Karpas-422 (cell line): ENCODE measurements at regions not wholly inside any gene's neighbourhood (a gene's known extent, or its start where the extent isn't known, plus 50 kb on each side); places are given as distances from the start of the nearest gene placed in this dataset.
"Not testable (repeated sequence)": the region's sequence is repeated elsewhere in the genome, so short reads cannot be mapped to it uniquely, and the experiment has no call there.

Source experiments
- DNase-seq: peaks from one replicate; pipeline ENCODE4 v3.0.0-alpha.2; 2015
- H2AFZ ChIP-seq: fragments of 200-600 bp; sonication (generic); 2 replicates; pipeline ENCODE4 v1.6.1; 2014; ENCODE audit warnings: antibody characterized with exemption, low read length, mixed read lengths
- H3K27ac ChIP-seq: fragments of 200-600 bp; sonication (generic); 2 replicates; pipeline ENCODE4 v1.5.1; 2014; ENCODE audit warnings: mild to moderate bottlenecking, low read length, moderate library complexity
- H3K27me3 ChIP-seq: fragments of 200-600 bp; sonication (generic); 2 replicates; pipeline ENCODE4 v1.6.1; 2014; ENCODE audit warnings: low read length, mixed read lengths
- H3K36me3 ChIP-seq: fragments of 200-600 bp; sonication (generic); 2 replicates; pipeline ENCODE4 v1.6.1; 2014; ENCODE audit warnings: low read length, mixed read lengths; ENCODE audit not compliant: insufficient read depth
- H3K4me1 ChIP-seq: fragments of 200-600 bp; sonication (generic); 2 replicates; pipeline ENCODE4 v1.6.1; 2014; ENCODE audit warnings: mild to moderate bottlenecking, low read length, mixed read lengths
- H3K4me2 ChIP-seq: fragments of 200-600 bp; sonication (generic); 2 replicates; pipeline ENCODE4 v1.6.1; 2014; ENCODE audit warnings: low read length, low read depth, mild to moderate bottlenecking; ENCODE audit not compliant: poor library complexity, severe bottlenecking
- H3K4me3 ChIP-seq: fragments of 200-600 bp; sonication (generic); 2 replicates; pipeline ENCODE4 v1.5.1; 2014; ENCODE audit warnings: mild to moderate bottlenecking, antibody characterized with exemption, low read length, mixed read lengths
- H3K79me2 ChIP-seq: fragments of 200-600 bp; sonication (generic); 2 replicates; pipeline ENCODE4 v1.6.1; 2014; ENCODE audit warnings: mild to moderate bottlenecking, low read length, mixed read lengths
- H3K9ac ChIP-seq: fragments of 200-600 bp; sonication (generic); 2 replicates; pipeline ENCODE4 v1.6.0; 2014; ENCODE audit warnings: low read length
- H3K9me2 ChIP-seq: fragments of 200-600 bp; sonication (generic), shearing (Covaris generic); replicated peaks from 2 replicates; pipeline ENCODE4 v1.6.0; 2014; ENCODE audit warnings: mild to moderate bottlenecking, low read length, moderate library complexity; ENCODE audit not compliant: insufficient read depth
- H3K9me3 ChIP-seq: fragments of 300-700, 200-600 bp; sonication (generic); 2 replicates; pipeline ENCODE4 v1.6.1; 2014; ENCODE audit warnings: low read length, mixed read lengths
- H4K20me1 ChIP-seq: fragments of 200-600 bp; sonication (generic); 2 replicates; pipeline ENCODE4 v1.6.1; 2014; ENCODE audit warnings: mild to moderate bottlenecking, antibody characterized with exemption, low read length, low read depth; ENCODE audit not compliant: insufficient read depth

DNA sequence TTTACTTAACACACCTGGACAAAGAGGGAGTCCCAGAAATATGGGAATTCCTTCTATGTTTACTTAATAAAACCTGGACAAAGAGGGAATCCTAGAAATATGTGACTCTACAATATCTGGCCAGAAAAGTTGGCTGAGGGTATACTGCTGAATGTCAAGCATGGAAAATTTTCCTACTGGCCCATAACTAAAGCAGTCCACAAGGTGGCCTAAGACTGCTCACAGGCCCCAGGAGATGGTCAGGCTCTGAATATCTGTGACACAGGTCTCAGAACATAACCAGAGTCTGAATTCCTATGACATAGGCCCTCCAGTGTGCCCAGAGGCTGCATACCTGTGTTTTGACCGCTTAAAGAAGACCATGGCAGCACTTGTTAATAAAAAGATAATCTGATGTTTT lies 578.2 kb upstream of the NRSN1 start:
- H3K4me3 ChIP-seq, result no peak overlapping the region

DNA sequence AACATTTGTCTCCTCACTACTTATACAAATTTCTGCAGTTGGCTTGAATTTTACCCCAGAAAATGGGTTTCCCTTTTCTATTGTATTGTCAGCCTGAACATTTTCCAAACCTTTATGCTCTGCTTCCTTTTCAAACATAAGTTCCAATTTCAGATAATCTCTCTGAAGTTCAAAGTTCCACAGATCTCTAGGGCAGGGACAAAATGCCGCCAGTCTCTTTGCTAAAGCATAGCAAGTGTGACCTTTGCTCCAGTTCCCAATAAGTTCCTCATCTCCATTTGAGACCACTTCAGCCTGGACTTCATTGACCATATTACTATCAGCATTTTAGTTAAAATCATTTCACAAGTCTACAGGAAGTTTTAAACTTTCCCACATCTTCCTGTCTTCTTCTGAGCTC lies 571.1 kb upstream of the NRSN1 start:
- H2AFZ ChIP-seq, H3K9me3 ChIP-seq, H3K4me3 ChIP-seq, H3K27me3 ChIP-seq, H3K79me2 ChIP-seq, H3K36me3 ChIP-seq, H3K4me2 ChIP-seq, H3K4me1 ChIP-seq, H3K27ac ChIP-seq, H3K9ac ChIP-seq, H3K9me2 ChIP-seq, DNase-seq, H4K20me1 ChIP-seq: not testable (repeated sequence)

More for the DNA sequence above, 578.2 kb upstream of the NRSN1 start:
- Histone ChIP-seq H3K79me2 (no peaks in the 10 kb centered on the region), H3K36me3 (no peaks in the 10 kb centered on the region), H3K9me3 (peaks cover 3% of the 10 kb centered on the region; the same call in 1 of the 2 replicates), H3K9ac (no peak overlapping the region), H3K4me2 (no peak overlapping the region), H3K27ac (no peak overlapping the region), H2AFZ (no peak overlapping the region), H4K20me1 (no peaks in the 10 kb centered on the region), H3K4me1 (no peaks in the 10 kb centered on the region), H3K27me3 (no peaks in the 10 kb centered on the region), H3K9me2 (no peaks in the 10 kb centered on the region)
- DNase-seq, result no peak

DNA sequence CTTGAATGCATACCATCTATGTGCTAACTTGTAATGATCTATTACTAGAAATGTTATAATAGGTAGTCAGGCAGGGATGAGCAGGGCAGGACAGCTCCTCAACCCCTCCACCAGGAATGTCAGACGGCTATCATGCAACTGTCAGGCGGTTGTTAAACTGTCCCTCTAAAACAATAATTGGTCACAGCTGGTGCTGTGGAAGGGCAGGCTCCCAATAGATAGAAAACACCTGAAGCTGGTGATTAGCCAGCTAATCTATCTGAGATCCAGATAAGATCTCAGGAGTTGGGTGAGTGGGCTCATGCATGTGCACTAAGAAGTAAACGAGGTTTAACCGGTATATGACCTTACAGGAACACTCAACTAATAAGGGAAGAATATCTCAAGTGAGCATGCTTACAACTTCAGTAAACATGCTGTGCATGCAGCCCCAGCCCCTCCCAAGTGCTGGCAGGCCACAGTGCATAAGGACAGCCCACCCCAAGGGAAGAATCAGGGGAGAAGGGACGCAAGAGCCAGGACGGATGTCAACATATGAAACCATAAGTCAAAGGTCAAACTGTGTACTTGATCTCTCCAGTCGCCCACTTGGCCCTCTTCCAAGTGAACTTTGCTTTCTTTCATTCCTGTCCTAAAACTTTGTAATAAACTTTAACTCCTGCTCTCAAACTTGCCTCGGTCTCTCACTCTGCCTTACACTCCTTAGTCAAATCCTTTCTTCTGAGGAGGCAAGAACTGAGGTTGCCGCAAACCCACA lies 566.2 kb upstream of the NRSN1 start:
- H3K4me3 ChIP-seq, result no peak overlapping the region
- no peaks in the 10 kb centered on the region for H3K9me2 ChIP-seq
- H3K27me3 ChIP-seq, result no peaks in the 10 kb centered on the region
- peaks cover 4% of the 10 kb centered on the region; the same call in 1 of the 2 replicates for H3K9me3 ChIP-seq
- H3K79me2 ChIP-seq, result no peaks in the 10 kb centered on the region
- H3K36me3 ChIP-seq, result no peaks in the 10 kb centered on the region
- no peak overlapping the region for H3K4me2 ChIP-seq
- H2AFZ ChIP-seq, result no peak overlapping the region
- no peak overlapping the region for H3K27ac ChIP-seq
- no peak overlapping the region for H3K9ac ChIP-seq
- DNase-seq, result no peak
- no peaks in the 10 kb centered on the region for H4K20me1 ChIP-seq
- H3K4me1 ChIP-seq, result no peaks in the 10 kb centered on the region

DNA sequence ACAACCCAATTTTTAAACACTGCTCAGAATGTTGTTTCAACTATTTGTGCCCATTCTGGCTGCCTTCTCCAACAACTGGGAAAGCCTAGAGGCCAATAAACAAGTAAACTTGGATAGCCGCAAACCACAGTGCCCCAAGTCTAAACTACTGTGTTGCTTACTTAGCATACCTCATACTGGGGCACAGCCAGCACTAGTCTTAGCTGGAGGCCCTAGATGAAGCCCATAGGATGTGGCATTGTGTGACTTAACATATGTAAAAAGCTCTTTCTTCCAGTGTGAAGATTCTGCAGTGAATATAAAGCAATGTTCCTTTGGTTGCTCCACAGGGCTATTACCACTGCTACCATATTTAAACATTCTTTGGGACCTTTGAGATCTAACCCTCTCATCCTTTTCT lies 564.3 kb upstream of the NRSN1 start:
- Histone ChIP-seq H2AFZ (no peak overlapping the region), H3K27ac (no peak overlapping the region), H3K27me3 (no peaks in the 10 kb centered on the region), H3K9me2 (no peaks in the 10 kb centered on the region), H4K20me1 (no peaks in the 10 kb centered on the region), H3K79me2 (no peaks in the 10 kb centered on the region), H3K36me3 (no peaks in the 10 kb centered on the region), H3K4me2 (no peak overlapping the region), H3K9ac (no peak overlapping the region), H3K4me3 (no peak overlapping the region), H3K9me3 (peaks cover 4% of the 10 kb centered on the region; the same call in 1 of the 2 replicates), H3K4me1 (no peaks in the 10 kb centered on the region)
- no peak for DNase-seq

DNA sequence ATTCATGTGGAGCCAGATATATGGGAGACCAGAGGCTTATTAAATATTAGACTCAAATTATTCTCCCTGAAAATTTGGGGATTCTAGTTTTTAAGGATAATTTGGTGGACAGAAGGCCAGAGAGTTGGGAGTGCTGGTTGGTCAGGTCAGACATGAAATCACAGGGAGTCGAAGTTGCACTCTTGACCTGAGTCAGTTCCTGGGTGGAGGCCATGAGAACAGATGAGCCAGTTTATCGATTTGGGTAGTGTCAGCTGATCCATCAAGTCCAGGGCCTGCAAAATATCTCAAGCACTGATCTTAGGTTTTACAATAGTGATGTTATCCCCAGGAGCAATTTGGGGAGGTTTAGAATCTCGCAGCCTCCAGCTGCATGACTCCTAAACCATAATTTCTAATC lies 563.5 kb upstream of the NRSN1 start:
- DNase-seq, result no peak
- Histone ChIP-seq H3K27me3 (no peaks in the 10 kb centered on the region), H3K9me3 (peaks cover 4% of the 10 kb centered on the region; the same call in 1 of the 2 replicates), H3K36me3 (no peaks in the 10 kb centered on the region), H2AFZ (no peak overlapping the region), H3K4me2 (no peak overlapping the region), H3K79me2 (no peaks in the 10 kb centered on the region), H3K9ac (no peak overlapping the region), H3K9me2 (0 out of 2 replicates have a peak, but pooled peaks cover 2% of the 10 kb centered on the region), H3K4me3 (no peak overlapping the region), H3K27ac (no peak overlapping the region), H3K4me1 (no peaks in the 10 kb centered on the region), H4K20me1 (no peaks in the 10 kb centered on the region)

DNA sequence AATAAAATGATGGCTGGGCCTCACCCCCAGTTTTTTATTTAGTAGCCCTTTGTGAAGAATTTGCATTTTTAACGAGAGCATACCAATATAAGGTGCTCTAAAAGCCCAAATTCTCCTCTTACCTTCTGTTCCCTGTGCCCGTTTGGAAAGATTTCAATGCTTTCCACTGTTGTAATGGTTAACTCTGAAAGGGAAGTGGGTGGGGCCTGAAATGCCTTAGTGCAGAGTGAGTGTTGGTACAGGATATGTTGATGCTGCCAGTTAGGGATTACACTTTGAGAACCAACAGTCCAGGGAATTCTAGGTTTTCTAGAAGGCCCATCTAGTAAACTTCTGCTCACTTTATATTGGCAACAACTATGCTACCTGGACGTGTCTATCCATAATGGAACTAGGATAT lies 562.7 kb upstream of the NRSN1 start:
- 0 out of 2 replicates have a peak, but pooled peaks cover 3% of the 10 kb centered on the region for H3K9me2 ChIP-seq
- no peaks in the 10 kb centered on the region for H3K79me2 ChIP-seq
- no peaks in the 10 kb centered on the region for H3K27me3 ChIP-seq
- no peaks in the 10 kb centered on the region for H3K36me3 ChIP-seq
- no peaks in the 10 kb centered on the region for H4K20me1 ChIP-seq
- H3K4me3 ChIP-seq, result no peak overlapping the region
- H3K4me1 ChIP-seq, result no peaks in the 10 kb centered on the region
- DNase-seq, result no peak
- H3K4me2 ChIP-seq, result no peak overlapping the region
- H2AFZ ChIP-seq, result no peak overlapping the region
- peaks cover 4% of the 10 kb centered on the region; the same call in 1 of the 2 replicates for H3K9me3 ChIP-seq
- no peak overlapping the region for H3K9ac ChIP-seq
- no peak overlapping the region for H3K27ac ChIP-seq

DNA sequence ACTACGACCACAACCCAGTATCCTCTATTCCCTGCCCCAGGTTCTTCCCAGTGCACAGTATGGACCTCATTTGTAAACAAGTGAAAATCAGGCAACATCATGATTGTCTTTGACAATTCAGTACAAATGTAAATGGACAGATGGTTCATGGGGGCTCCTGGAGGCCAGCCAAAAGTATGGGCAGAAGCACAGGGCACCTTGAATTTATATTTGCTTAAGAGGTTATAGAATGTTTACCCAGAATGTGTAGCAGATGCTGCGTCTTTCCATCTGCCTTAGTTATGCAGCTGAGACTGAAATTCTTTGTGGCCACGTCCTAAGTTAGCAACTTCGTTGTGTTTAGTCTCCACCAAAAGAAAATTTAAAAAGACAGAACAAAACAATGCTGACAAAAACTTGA lies 559.6 kb upstream of the NRSN1 start:
- no peaks in the 10 kb centered on the region for H3K27me3 ChIP-seq
- no peaks in the 10 kb centered on the region for H3K79me2 ChIP-seq
- no peak overlapping the region for H3K9ac ChIP-seq
- no peaks in the 10 kb centered on the region for H3K4me1 ChIP-seq
- no peak overlapping the region for H3K4me3 ChIP-seq
- peaks cover 8% of the 10 kb centered on the region; the same call in 1 of the 2 replicates for H3K9me3 ChIP-seq
- no peak overlapping the region for H2AFZ ChIP-seq
- no peak overlapping the region for H3K4me2 ChIP-seq
- H4K20me1 ChIP-seq, result no peaks in the 10 kb centered on the region
- DNase-seq, result no peak
- H3K27ac ChIP-seq, result no peak overlapping the region
- H3K36me3 ChIP-seq, result no peaks in the 10 kb centered on the region
- 0 out of 2 replicates have a peak, but pooled peaks cover 3% of the 10 kb centered on the region for H3K9me2 ChIP-seq

DNA sequence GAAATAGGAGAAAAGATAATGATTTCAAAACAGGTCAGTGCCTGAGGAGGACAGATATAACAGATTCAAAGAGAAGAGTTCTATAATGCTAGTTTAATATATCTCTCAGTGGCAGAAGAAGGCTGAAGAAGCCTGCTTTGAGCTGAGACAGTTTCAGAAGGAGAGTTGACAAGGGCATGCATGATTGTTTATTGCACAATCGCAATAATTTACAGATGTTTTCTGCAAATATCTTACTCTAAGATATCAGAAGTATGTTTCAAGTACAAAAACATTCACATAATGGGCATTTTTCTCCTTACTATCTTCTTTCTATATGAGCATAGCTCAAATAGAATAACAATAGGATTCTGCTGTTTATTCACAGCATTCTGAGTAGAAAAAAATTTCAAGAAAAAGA lies 557.7 kb upstream of the NRSN1 start:
- H4K20me1 ChIP-seq, result no peaks in the 10 kb centered on the region
- H3K27me3 ChIP-seq, result no peaks in the 10 kb centered on the region
- no peak overlapping the region for H3K4me3 ChIP-seq
- H3K36me3 ChIP-seq, result no peaks in the 10 kb centered on the region
- peaks cover 7% of the 10 kb centered on the region; the same call in 1 of the 2 replicates for H3K9me3 ChIP-seq
- no peak overlapping the region for H3K9ac ChIP-seq
- no peak overlapping the region for H2AFZ ChIP-seq
- H3K9me2 ChIP-seq, result 0 out of 2 replicates have a peak, but pooled peaks cover 3% of the 10 kb centered on the region
- no peak overlapping the region for H3K27ac ChIP-seq
- no peaks in the 10 kb centered on the region for H3K4me1 ChIP-seq
- no peak for DNase-seq
- H3K4me2 ChIP-seq, result no peak overlapping the region
- H3K79me2 ChIP-seq, result no peaks in the 10 kb centered on the region
